IPS-18a (cell line): ENCODE measurements at regions not wholly inside any gene's neighbourhood (a gene's known extent, or its start where the extent isn't known, plus 50 kb on each side); places are given as distances from the start of the nearest gene placed in this dataset.

Source experiments
- H3K27ac ChIP-seq: one replicate; pipeline ENCODE4 v1.5.1; 2013; ENCODE audit warnings: low read length
- H3K27me3 ChIP-seq: one replicate; pipeline ENCODE4 v1.6.1; 2013; ENCODE audit warnings: mild to moderate bottlenecking, low read length; ENCODE audit not compliant: control insufficient read depth, insufficient read depth
- H3K36me3 ChIP-seq: one replicate; pipeline ENCODE4 v1.6.1; 2013; ENCODE audit warnings: low read depth, low read length; ENCODE audit not compliant: control insufficient read depth
- H3K4me1 ChIP-seq: one replicate; pipeline ENCODE4 v1.6.1; 2013; ENCODE audit warnings: low read depth, low read length; ENCODE audit not compliant: control insufficient read depth
- H3K4me3 ChIP-seq: one replicate; pipeline ENCODE4 v1.5.1; 2013; ENCODE audit warnings: low read length
- H3K9ac ChIP-seq: one replicate; pipeline ENCODE4 v1.6.1; 2013; ENCODE audit warnings: mild to moderate bottlenecking, low read length, moderate library complexity
- H3K9me3 ChIP-seq: one replicate; pipeline ENCODE4 v1.6.1; 2013; ENCODE audit warnings: low read depth, low read length; ENCODE audit not compliant: control insufficient read depth

- H3K9me3 ChIP-seq, result no peaks in the 10 kb centered on the region
- peak overlapping the region; percentile 65 for H3K4me3 ChIP-seq
- no peaks in the 10 kb centered on the region for H3K36me3 ChIP-seq
- peaks cover 9% of the 10 kb centered on the region for H3K27me3 ChIP-seq
- H3K9ac ChIP-seq, result peak overlapping the region; percentile 84
- H3K4me1 ChIP-seq, result peaks cover 13% of the 10 kb centered on the region
- peak overlapping the region; percentile 48 for H3K27ac ChIP-seq
Observed at GRCh38 chr2:118310681-118311429, 222.6 kb downstream of the INSIG2 start.

DNA sequence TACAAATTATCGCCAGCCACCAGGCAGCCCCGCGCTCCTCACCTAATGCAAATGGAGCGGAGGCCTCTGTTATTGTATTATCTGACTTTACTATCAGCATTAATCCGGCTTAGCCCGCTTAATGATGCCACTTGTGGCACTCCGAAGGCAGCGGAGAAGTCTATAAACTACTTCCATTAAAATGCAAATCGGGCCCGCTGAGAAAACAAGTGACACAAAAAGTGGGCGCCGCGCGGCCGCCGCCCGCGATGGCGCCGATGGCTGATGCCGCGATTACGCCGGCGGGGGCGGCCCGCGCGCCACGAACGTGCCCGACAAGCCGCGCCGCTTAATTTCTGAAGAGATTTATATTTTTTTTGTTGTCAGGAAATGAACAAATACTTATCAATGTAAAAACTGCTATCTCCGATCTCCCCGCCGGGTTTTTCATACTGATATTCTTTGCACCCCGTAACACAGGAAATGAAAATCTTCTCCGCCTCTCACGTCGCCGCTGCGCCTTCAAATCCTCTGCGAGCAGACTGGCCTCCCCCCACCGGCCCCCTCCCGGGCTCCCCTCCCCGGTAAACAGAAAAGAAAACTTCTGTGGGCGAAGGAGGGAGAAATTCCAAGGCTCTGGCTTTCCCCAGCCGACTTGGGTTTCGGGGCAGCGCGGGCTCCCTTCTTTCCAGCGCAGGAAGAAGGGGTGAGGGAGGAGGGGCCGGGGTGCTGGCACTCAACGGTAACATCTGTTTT, 221.8 kb downstream of the INSIG2 start:
- peak overlapping the region; percentile 63 for H3K27ac ChIP-seq
- no peaks in the 10 kb centered on the region for H3K9me3 ChIP-seq
- H3K36me3 ChIP-seq, result no peaks in the 10 kb centered on the region
- H3K4me1 ChIP-seq, result peaks cover 13% of the 10 kb centered on the region
- H3K4me3 ChIP-seq, result peak overlapping the region; percentile 65
- peak overlapping the region; percentile 84 for H3K9ac ChIP-seq
- H3K27me3 ChIP-seq, result peaks cover 9% of the 10 kb centered on the region

GRCh38 chr2:118309257-118309945, 221.1 kb downstream of the INSIG2 start:
- Histone ChIP-seq H3K9ac (peak overlapping the region; percentile 84), H3K9me3 (no peaks in the 10 kb centered on the region), H3K27me3 (peaks cover 9% of the 10 kb centered on the region), H3K4me3 (peak overlapping the region; percentile 65), H3K4me1 (peaks cover 13% of the 10 kb centered on the region), H3K27ac (peak overlapping the region; percentile 63), H3K36me3 (no peaks in the 10 kb centered on the region)

DNA sequence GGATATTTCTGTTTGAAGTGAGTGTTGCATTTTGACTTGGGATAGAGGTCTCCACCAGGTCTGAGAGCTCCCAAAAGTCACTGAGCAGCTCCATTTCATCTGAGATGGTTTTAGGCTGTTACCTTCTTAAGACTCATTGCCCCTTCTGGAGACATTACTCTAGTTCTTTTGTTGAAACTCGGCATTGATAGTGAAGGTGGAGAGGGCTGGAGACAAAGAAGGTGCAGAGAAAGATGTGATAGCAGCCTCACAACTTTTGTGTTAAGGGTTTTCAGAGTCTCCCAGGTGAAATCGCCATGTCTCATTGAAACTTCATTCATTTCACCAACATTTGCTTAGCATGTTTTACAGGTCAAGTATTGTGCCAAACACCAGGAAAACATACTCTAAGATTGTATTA, 219.6 kb downstream of the INSIG2 start:
- Histone ChIP-seq H3K4me3 (no peak overlapping the region), H3K9ac (no peak overlapping the region), H3K4me1 (peaks cover 5% of the 10 kb centered on the region), H3K36me3 (no peaks in the 10 kb centered on the region), H3K27ac (no peak overlapping the region), H3K9me3 (no peaks in the 10 kb centered on the region), H3K27me3 (peaks cover 9% of the 10 kb centered on the region)

DNA sequence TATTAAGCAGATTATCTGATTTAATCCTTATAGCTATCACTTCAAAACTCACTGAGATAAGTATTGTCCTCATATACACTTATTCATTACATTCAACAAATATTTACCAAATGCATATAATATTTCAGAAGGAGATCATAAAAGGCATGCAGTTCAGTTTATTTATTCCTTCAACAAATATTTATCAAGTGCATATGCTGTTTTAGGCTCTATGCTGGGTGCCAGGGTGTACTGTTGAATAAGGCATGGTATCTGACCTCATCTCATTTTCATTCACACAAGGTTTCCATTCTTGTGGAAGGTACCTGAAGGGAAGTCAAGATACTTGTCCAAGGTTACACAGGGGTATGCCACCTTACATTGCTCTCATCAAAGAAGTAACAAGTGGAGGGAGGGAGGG, 213.0 kb downstream of the INSIG2 start:
- H3K36me3 ChIP-seq, result no peaks in the 10 kb centered on the region
- H3K9ac ChIP-seq, result no peak overlapping the region
- no peak overlapping the region for H3K4me3 ChIP-seq
- no peaks in the 10 kb centered on the region for H3K27me3 ChIP-seq
- H3K4me1 ChIP-seq, result no peaks in the 10 kb centered on the region
- no peaks in the 10 kb centered on the region for H3K9me3 ChIP-seq
- H3K27ac ChIP-seq, result no peak overlapping the region

GRCh38 chr2:118300832-118301231, 212.6 kb downstream of the INSIG2 start:
- Histone ChIP-seq H3K27me3 (no peaks in the 10 kb centered on the region), H3K4me3 (no peak overlapping the region), H3K36me3 (no peaks in the 10 kb centered on the region), H3K9ac (no peak overlapping the region), H3K4me1 (no peaks in the 10 kb centered on the region), H3K27ac (no peak overlapping the region), H3K9me3 (no peaks in the 10 kb centered on the region)

DNA sequence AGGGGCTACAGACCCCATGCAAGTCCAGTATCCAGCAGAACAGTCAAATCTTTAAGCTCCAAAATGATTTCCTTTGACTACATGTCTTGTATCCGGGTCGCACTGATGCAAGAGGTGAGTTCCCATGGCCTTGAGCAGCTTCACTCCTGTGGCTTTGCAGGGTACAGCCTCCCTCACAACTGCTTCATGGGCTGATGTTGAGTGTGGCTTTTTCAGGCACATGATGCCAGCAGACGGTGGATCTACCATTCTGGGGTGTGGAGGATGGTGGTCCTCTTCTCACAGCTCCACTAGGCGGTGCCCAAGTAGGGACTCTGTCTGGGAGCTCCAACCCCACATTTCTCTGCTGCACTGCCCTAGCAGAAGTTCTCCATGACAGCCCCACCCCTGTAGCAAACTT, 208.4 kb downstream of the INSIG2 start:
- Histone ChIP-seq H3K9me3 (no peaks in the 10 kb centered on the region), H3K4me3 (no peak overlapping the region), H3K9ac (no peak overlapping the region), H3K27me3 (no peaks in the 10 kb centered on the region), H3K36me3 (no peaks in the 10 kb centered on the region), H3K4me1 (no peaks in the 10 kb centered on the region), H3K27ac (no peak overlapping the region)

DNA sequence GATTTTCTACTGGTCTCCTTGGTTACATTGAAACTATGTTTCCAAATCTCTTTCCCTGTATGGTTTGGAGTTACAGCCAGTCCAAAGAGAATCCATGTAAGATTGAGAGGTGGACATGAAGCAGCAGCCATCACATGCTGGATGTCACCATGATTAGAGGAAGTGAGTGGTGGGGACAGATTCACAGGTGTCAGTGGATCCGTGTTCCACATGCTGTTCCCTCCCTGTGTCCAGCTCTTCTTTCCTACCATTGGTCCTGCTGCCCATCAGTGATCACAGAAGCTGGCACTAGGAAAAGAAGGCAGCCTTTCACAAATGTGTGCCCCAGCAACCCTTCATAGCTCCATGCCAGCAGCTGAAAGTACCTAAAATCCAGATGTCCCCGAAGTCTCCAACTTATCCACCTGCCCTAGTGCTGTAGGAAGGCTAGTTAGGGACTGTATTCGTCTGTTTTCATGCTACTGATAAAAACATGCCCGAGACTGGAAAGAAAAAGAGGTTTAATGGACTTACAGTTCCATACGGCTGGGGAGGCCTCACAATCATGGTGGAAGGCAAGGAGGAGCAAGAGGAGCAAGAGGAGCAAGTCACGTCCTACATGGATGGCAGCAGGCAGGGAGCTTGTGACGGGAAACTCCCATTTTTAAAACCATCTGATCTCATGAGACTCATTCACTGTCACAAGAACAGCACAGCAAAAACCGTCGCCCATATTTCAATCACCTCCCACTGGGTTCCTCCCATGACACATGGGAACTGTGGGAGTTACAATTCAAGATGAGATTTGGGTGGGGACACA, 207.5 kb downstream of the INSIG2 start:
- Histone ChIP-seq H3K27me3 (no peaks in the 10 kb centered on the region), H3K4me1 (no peaks in the 10 kb centered on the region), H3K27ac (no peak overlapping the region), H3K9ac (no peak overlapping the region), H3K36me3 (no peaks in the 10 kb centered on the region), H3K4me3 (no peak overlapping the region), H3K9me3 (no peaks in the 10 kb centered on the region)

GRCh38 chr2:118294063-118294462, 205.8 kb downstream of the INSIG2 start:
- Histone ChIP-seq H3K9ac (no peak overlapping the region), H3K27ac (no peak overlapping the region), H3K4me1 (no peaks in the 10 kb centered on the region), H3K9me3 (no peaks in the 10 kb centered on the region), H3K27me3 (no peaks in the 10 kb centered on the region), H3K36me3 (no peaks in the 10 kb centered on the region), H3K4me3 (no peak overlapping the region)

- Histone ChIP-seq H3K9ac (no peak overlapping the region), H3K27me3 (no peaks in the 10 kb centered on the region), H3K9me3 (no peaks in the 10 kb centered on the region), H3K4me3 (no peak overlapping the region), H3K36me3 (no peaks in the 10 kb centered on the region), H3K4me1 (no peaks in the 10 kb centered on the region), H3K27ac (no peak overlapping the region)
Observed at GRCh38 chr2:118292991-118293390, 204.7 kb downstream of the INSIG2 start.

DNA sequence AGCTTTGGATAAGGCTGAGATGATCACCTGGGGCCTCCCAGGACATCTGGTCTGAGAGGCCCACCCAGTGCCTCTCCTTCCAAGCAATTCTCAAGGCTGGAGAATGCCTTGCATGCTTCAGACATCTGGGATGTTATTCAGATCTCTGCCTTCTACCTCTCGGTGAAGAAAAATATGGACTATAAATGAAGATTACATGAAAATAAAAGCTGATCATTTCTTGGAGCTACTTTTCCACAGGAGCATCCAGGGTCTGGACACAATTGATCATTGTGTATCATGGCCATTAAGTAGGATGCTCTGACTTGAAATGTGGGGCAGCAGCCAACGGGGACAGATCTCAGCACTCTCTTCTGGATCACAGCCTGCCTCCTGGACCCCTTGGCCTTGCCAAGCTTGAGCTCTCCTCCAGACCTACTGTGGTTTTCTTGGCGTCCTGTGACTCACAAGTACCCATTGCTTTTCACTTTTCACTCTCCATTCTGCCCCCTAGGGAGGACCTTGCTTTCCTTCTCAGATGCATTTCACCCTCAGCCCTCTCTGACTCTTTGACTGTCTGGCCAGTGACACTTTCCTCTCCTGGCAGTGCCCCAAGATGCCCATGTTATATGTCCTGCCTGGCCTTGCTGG, 203.1 kb downstream of the INSIG2 start:
- no peak overlapping the region for H3K27ac ChIP-seq
- H3K27me3 ChIP-seq, result no peaks in the 10 kb centered on the region
- no peaks in the 10 kb centered on the region for H3K36me3 ChIP-seq
- no peaks in the 10 kb centered on the region for H3K9me3 ChIP-seq
- no peak overlapping the region for H3K4me3 ChIP-seq
- no peaks in the 10 kb centered on the region for H3K4me1 ChIP-seq
- no peak overlapping the region for H3K9ac ChIP-seq
